ENCODE measurements at regions not wholly inside any gene's neighbourhood (a gene's known extent, or its start where the extent isn't known, plus 50 kb on each side); places are given as distances from the start of the nearest gene placed in this dataset.

DNA sequence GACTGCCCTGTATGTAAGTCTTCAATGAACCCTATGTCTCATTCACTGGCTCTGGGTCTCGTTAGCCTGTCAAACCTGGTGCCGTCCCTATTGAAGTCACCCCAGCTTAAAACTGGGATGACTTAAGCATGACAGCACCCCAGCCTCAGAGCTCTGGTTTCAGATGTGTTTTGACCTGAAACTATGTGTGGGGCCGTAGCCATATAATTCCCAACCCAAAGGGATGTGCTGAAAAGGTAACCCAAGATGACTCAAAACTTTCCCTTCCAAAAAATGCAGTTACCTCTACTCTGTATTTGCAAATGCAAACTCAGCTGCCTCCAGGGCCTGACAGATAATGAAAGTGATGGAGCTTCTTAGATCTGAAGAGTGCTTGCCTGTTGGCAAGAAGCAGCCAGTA is 478.3 kb upstream of the ERCC4 start (continued):
- TF ChIP-seq PRDM15 (CRISPR knock-in tag; IDR thresholded peaks at IDR 0.05) (no peak), MAX (IDR thresholded peaks at IDR 0.05; ENCODE audit: low read depth, low read length) (no peak), KDM1A (IDR thresholded peaks at IDR 0.05; ENCODE audit: borderline replicate concordance) (no peak), CHD4 (IDR thresholded peaks at IDR 0.05) (no peak), BHLHE40 (IDR thresholded peaks at IDR 0.05; ENCODE audit: borderline replicate concordance in 1 of 2, low read depth in 2 of 2, low read length in 1 of 2) (peak in 1 of 2 experiments; percentile 30; a peak in 1 of 4 replicates), FOS (IDR thresholded peaks at IDR 0.05; ENCODE audit: borderline replicate concordance, extremely low read depth, insufficient read length) (no peak), SMARCA5 (IDR thresholded peaks at IDR 0.05) (no peak), ZSCAN29 (IDR thresholded peaks at IDR 0.05) (no peak), MEF2A (IDR thresholded peaks at IDR 0.05; ENCODE audit: insufficient read depth, low read depth, low read length) (0 out of 2 replicates have a peak, but pooled peaks have one; percentile 58), IRF3 (IDR thresholded peaks at IDR 0.05) (no peak), SIN3A (IDR thresholded peaks at IDR 0.05; ENCODE audit: low read depth, low read length) (no peak), TAF1 (IDR thresholded peaks at IDR 0.05; ENCODE audit: borderline replicate concordance, low read depth, low read length) (no peak), NFYA (IDR thresholded peaks at IDR 0.05; ENCODE audit: borderline replicate concordance, low read depth, low read length) (no peak), NR2C2 (IDR thresholded peaks at IDR 0.05; ENCODE audit: borderline replicate concordance, control insufficient read depth, insufficient read length, low read depth) (no peak), BRCA1 (IDR thresholded peaks at IDR 0.05; ENCODE audit: low read depth, low read length) (no peak), ZNF207 (IDR thresholded peaks at IDR 0.05; ENCODE audit: borderline replicate concordance) (no peak), DPF2 (IDR thresholded peaks at IDR 0.05) (peak; percentile 69), ATF2 (IDR thresholded peaks at IDR 0.05; ENCODE audit: low read length) (peak; percentile 78)
- TF ChIP-seq, protein P1, sequence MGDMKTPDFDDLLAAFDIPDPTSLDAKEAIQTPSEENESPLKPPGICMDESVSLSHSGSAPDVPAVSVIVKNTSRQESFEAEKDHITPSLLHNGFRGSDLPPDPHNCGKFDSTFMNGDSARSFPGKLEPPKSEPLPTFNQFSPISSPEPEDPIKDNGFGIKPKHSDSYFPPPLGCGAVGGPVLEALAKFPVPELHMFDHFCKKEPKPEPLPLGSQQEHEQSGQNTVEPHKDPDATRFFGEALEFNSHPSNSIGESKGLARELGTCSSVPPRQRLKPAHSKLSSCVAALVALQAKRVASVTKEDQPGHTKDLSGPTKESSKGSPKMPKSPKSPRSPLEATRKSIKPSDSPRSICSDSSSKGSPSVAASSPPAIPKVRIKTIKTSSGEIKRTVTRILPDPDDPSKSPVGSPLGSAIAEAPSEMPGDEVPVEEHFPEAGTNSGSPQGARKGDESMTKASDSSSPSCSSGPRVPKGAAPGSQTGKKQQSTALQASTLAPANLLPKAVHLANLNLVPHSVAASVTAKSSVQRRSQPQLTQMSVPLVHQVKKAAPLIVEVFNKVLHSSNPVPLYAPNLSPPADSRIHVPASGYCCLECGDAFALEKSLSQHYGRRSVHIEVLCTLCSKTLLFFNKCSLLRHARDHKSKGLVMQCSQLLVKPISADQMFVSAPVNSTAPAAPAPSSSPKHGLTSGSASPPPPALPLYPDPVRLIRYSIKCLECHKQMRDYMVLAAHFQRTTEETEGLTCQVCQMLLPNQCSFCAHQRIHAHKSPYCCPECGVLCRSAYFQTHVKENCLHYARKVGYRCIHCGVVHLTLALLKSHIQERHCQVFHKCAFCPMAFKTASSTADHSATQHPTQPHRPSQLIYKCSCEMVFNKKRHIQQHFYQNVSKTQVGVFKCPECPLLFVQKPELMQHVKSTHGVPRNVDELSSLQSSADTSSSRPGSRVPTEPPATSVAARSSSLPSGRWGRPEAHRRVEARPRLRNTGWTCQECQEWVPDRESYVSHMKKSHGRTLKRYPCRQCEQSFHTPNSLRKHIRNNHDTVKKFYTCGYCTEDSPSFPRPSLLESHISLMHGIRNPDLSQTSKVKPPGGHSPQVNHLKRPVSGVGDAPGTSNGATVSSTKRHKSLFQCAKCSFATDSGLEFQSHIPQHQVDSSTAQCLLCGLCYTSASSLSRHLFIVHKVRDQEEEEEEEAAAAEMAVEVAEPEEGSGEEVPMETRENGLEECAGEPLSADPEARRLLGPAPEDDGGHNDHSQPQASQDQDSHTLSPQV (IDR thresholded peaks at IDR 0.05), result no peak
